ENCODE measurements at regions not wholly inside any gene's neighbourhood (a gene's known extent, or its start where the extent isn't known, plus 50 kb on each side); places are given as distances from the start of the nearest gene placed in this dataset.

DNA sequence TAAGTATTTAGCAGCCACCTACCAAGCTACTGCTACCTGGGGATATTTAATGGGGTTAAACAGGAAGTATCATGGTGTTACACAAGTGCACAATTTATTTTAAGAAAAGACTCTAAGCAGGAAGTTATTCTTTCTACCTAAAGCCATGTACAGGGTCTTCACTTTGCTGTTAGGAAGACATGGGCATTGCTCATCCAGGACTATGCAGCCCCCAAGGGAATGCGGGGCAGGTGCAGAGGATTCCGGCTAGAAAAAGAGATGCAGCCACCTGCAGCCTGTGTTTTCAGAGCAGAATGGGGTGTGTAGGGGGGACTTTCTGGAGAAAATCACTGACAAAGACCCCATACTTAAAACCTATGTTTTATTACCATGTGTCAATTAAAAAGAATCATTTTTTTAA lies 399.1 kb upstream of the NOX3 start:
- Histone ChIP-seq H3K9me3 (no peaks in the 10 kb centered on the region), H3K4me3 (no peak overlapping the region), H3K27ac (no peak overlapping the region), H3K36me3 (no peaks in the 10 kb centered on the region), H3K27me3 (no peaks in the 10 kb centered on the region), H3K4me1 (no peaks in the 10 kb centered on the region)
- intact Hi-C loops (cut with DNase I) = no loop called here
- no peak for TF ChIP-seq CTCF (IDR thresholded peaks at IDR 0.05)
- DNase-seq (ENCODE audit: low spot score in 2 of 2) = no peak

- no peak overlapping the region for H3K4me3 ChIP-seq
- no peaks in the 10 kb centered on the region for H3K27me3 ChIP-seq
- no peak for DNase-seq (ENCODE audit: low spot score in 2 of 2)
- H3K9me3 ChIP-seq = no peaks in the 10 kb centered on the region
- intact Hi-C loops (cut with DNase I) = no loop called here
- H3K27ac ChIP-seq = no peak overlapping the region
- no peaks in the 10 kb centered on the region for H3K4me1 ChIP-seq
- H3K36me3 ChIP-seq = no peaks in the 10 kb centered on the region
- TF ChIP-seq CTCF (IDR thresholded peaks at IDR 0.05) = no peak
Measured at GRCh38 chr6:155853011-155853410, 397.4 kb upstream of the NOX3 start.

DNA sequence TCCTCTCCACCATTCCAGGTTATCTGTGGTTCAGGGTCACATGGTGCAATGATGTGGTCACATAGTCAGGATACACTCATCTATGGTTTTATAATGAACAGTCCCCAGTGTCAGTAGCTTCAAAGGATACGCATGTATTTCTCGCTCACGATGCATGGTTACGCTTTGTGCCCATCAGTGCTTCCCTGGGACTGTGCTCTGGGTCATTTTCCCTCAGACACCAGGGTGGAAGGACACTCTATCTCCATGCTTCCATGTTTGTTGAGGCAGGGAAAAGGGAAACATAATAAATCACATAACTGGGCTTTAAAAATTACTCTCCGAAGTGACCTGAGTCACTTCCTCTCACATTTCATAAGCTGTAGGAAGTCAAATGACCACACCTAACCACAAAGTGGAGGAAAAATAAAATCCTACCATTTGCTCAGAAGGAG lies 394.8 kb upstream of the NOX3 start:
- H3K4me1 ChIP-seq = no peaks in the 10 kb centered on the region
- no peak for TF ChIP-seq CTCF (IDR thresholded peaks at IDR 0.05)
- DNase-seq (ENCODE audit: low spot score in 2 of 2) = no peak
- H3K4me3 ChIP-seq = no peak overlapping the region
- no peaks in the 10 kb centered on the region for H3K36me3 ChIP-seq
- intact Hi-C loops (cut with DNase I) = no loop called here
- H3K9me3 ChIP-seq = peaks cover 0 to 4% of the 10 kb centered on the region in 2 donors
- no peak overlapping the region for H3K27ac ChIP-seq
- no peaks in the 10 kb centered on the region for H3K27me3 ChIP-seq

DNA sequence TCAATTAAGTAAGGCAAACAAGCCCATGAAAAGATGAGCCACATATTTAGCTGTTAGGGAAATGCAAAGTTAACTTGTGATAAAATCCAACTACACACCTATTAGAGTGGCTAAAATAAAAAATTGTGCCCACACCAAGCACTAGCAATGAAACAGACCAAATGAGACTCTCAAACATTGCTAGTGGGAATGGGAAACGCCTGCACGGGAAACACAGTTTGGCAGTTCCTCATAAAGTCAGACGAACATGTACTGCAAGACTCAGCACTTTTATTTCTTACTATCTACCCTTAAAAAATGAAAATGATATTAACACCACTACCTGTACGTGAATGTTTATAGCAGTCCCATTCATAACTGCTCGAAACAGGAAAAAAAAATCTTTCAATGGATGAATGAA lies 392.1 kb upstream of the NOX3 start:
- Histone ChIP-seq H3K27ac (no peak overlapping the region), H3K9me3 (peaks cover 0 to 15% of the 10 kb centered on the region in 2 donors), H3K27me3 (no peaks in the 10 kb centered on the region), H3K4me1 (no peaks in the 10 kb centered on the region), H3K4me3 (no peak overlapping the region), H3K36me3 (no peaks in the 10 kb centered on the region)
- no peak for DNase-seq (ENCODE audit: low spot score in 2 of 2)
- intact Hi-C loops (cut with DNase I) = no loop called here
- no peak for TF ChIP-seq CTCF (IDR thresholded peaks at IDR 0.05)

- H3K27ac ChIP-seq = no peak overlapping the region
- H3K27me3 ChIP-seq = no peaks in the 10 kb centered on the region
- intact Hi-C loops (cut with DNase I) = no loop called here
- no peak overlapping the region for H3K4me3 ChIP-seq
- no peak for TF ChIP-seq CTCF (IDR thresholded peaks at IDR 0.05)
- H3K9me3 ChIP-seq = no peaks in the 10 kb centered on the region
- no peak for DNase-seq (ENCODE audit: low spot score in 2 of 2)
- H3K36me3 ChIP-seq = no peaks in the 10 kb centered on the region
- H3K4me1 ChIP-seq = no peaks in the 10 kb centered on the region
Measured at GRCh38 chr6:155837474-155837873, 381.8 kb upstream of the NOX3 start.

- intact Hi-C loops (cut with DNase I) = no loop called here
- DNase-seq (ENCODE audit: low spot score in 2 of 2) = no peak
- Histone ChIP-seq H3K4me3 (no peak overlapping the region), H3K27ac (no peak overlapping the region), H3K27me3 (no peaks in the 10 kb centered on the region), H3K36me3 (no peaks in the 10 kb centered on the region), H3K9me3 (no peaks in the 10 kb centered on the region), H3K4me1 (no peaks in the 10 kb centered on the region)
- TF ChIP-seq CTCF (IDR thresholded peaks at IDR 0.05) = no peak
Measured at GRCh38 chr6:155832596-155832995, 377.0 kb upstream of the NOX3 start.

Measured in ascending aorta (tissue), 2 donors.